ENCODE measurements at regions not wholly inside any gene's neighbourhood (a gene's known extent, or its start where the extent isn't known, plus 50 kb on each side); places are given as distances from the start of the nearest gene placed in this dataset.
A peak's percentile ranks its signal among the peaks of the same experiment; 100 is the strongest.

GRCh38 chr14:100653409-100653808 is 66.2 kb upstream of the BEGAIN start:
- H3K27me3 Mint-ChIP-seq (ENCODE audit: low read depth): peaks cover 20% of the 10 kb centered on the region
- no peaks in the 10 kb centered on the region for H3K4me1 Mint-ChIP-seq (ENCODE audit: low read depth)
- no peak overlapping the region for H3K27ac Mint-ChIP-seq
- H3K36me3 Mint-ChIP-seq (ENCODE audit: low read depth): no peaks in the 10 kb centered on the region
- H3K9me3 Mint-ChIP-seq: no peaks in the 10 kb centered on the region
- H3K4me3 Mint-ChIP-seq: no peak overlapping the region
- no peak for DNase-seq (ENCODE audit: low spot score)

- Mint-ChIP-seq H3K9me3 (no peaks in the 10 kb centered on the region), H3K36me3 (ENCODE audit: low read depth) (no peaks in the 10 kb centered on the region), H3K27me3 (ENCODE audit: low read depth) (peaks cover 18% of the 10 kb centered on the region), H3K27ac (no peak overlapping the region), H3K4me1 (ENCODE audit: low read depth) (no peaks in the 10 kb centered on the region), H3K4me3 (no peak overlapping the region)
- DNase-seq (ENCODE audit: low spot score): no peak
These were observed 67.0 kb upstream of the BEGAIN start for GRCh38 chr14:100654025-100654813.

- Mint-ChIP-seq H3K4me1 (ENCODE audit: low read depth) (no peaks in the 10 kb centered on the region), H3K36me3 (ENCODE audit: low read depth) (no peaks in the 10 kb centered on the region), H3K27me3 (ENCODE audit: low read depth) (peaks cover 18% of the 10 kb centered on the region), H3K9me3 (no peaks in the 10 kb centered on the region), H3K27ac (no peak overlapping the region), H3K4me3 (no peak overlapping the region)
- no peak for DNase-seq (ENCODE audit: low spot score)
These were observed 67.9 kb upstream of the BEGAIN start for GRCh38 chr14:100654814-100655740.

GRCh38 chr14:100655741-100656085 is 68.5 kb upstream of the BEGAIN start:
- Mint-ChIP-seq H3K36me3 (ENCODE audit: low read depth) (no peaks in the 10 kb centered on the region), H3K27me3 (ENCODE audit: low read depth) (peaks cover 18% of the 10 kb centered on the region), H3K4me3 (no peak overlapping the region), H3K4me1 (ENCODE audit: low read depth) (no peaks in the 10 kb centered on the region), H3K27ac (no peak overlapping the region), H3K9me3 (no peaks in the 10 kb centered on the region)
- no peak for DNase-seq (ENCODE audit: low spot score)

GRCh38 chr14:100656996-100657395 is 69.7 kb upstream of the DLK1 start:
- no peaks in the 10 kb centered on the region for H3K9me3 Mint-ChIP-seq

GRCh38 chr14:100657780-100658179 is 68.9 kb upstream of the DLK1 start:
- Mint-ChIP-seq H3K4me1 (ENCODE audit: low read depth) (peaks cover 1% of the 10 kb centered on the region), H3K9me3 (no peaks in the 10 kb centered on the region), H3K4me3 (no peak overlapping the region), H3K27ac (no peak overlapping the region), H3K36me3 (ENCODE audit: low read depth) (no peaks in the 10 kb centered on the region), H3K27me3 (ENCODE audit: low read depth) (peaks cover 12% of the 10 kb centered on the region)
- DNase-seq (ENCODE audit: low spot score): no peak

More at GRCh38 chr14:100656996-100657395, 69.7 kb upstream of the DLK1 start:
- no peak overlapping the region for H3K27ac Mint-ChIP-seq
- H3K36me3 Mint-ChIP-seq (ENCODE audit: low read depth): no peaks in the 10 kb centered on the region
- peaks cover 12% of the 10 kb centered on the region for H3K27me3 Mint-ChIP-seq (ENCODE audit: low read depth)
- H3K4me1 Mint-ChIP-seq (ENCODE audit: low read depth): no peaks in the 10 kb centered on the region
- no peak for DNase-seq (ENCODE audit: low spot score)
- no peak overlapping the region for H3K4me3 Mint-ChIP-seq

- Mint-ChIP-seq H3K27me3 (ENCODE audit: low read depth) (peaks cover 12% of the 10 kb centered on the region), H3K4me3 (no peak overlapping the region), H3K36me3 (ENCODE audit: low read depth) (no peaks in the 10 kb centered on the region), H3K9me3 (no peaks in the 10 kb centered on the region), H3K4me1 (ENCODE audit: low read depth) (peaks cover 5% of the 10 kb centered on the region), H3K27ac (no peak overlapping the region)
- no peak for DNase-seq (ENCODE audit: low spot score)
These were observed 68.4 kb upstream of the DLK1 start for GRCh38 chr14:100658181-100658886.

- Mint-ChIP-seq H3K9me3 (no peaks in the 10 kb centered on the region), H3K4me1 (ENCODE audit: low read depth) (peaks cover 5% of the 10 kb centered on the region), H3K27me3 (ENCODE audit: low read depth) (peaks cover 9% of the 10 kb centered on the region), H3K36me3 (ENCODE audit: low read depth) (no peaks in the 10 kb centered on the region), H3K4me3 (no peak overlapping the region), H3K27ac (no peak overlapping the region)
- DNase-seq (ENCODE audit: low spot score): no peak
These were observed 67.2 kb upstream of the DLK1 start for GRCh38 chr14:100659345-100660001.

GRCh38 chr14:100660498-100660881 is 66.2 kb upstream of the DLK1 start:
- no peak overlapping the region for H3K4me3 Mint-ChIP-seq
- H3K27ac Mint-ChIP-seq: no peak overlapping the region

GRCh38 chr14:100660882-100661635 is 65.6 kb upstream of the DLK1 start:
- Mint-ChIP-seq H3K4me3 (no peak overlapping the region), H3K27ac (no peak overlapping the region), H3K36me3 (ENCODE audit: low read depth) (no peaks in the 10 kb centered on the region), H3K4me1 (ENCODE audit: low read depth) (peaks cover 5% of the 10 kb centered on the region), H3K9me3 (no peaks in the 10 kb centered on the region), H3K27me3 (ENCODE audit: low read depth) (peaks cover 2% of the 10 kb centered on the region)
- no peak for DNase-seq (ENCODE audit: low spot score)

More at GRCh38 chr14:100660498-100660881, 66.2 kb upstream of the DLK1 start:
- H3K27me3 Mint-ChIP-seq (ENCODE audit: low read depth): peaks cover 7% of the 10 kb centered on the region
- no peaks in the 10 kb centered on the region for H3K9me3 Mint-ChIP-seq
- DNase-seq (ENCODE audit: low spot score): no peak
- H3K4me1 Mint-ChIP-seq (ENCODE audit: low read depth): peaks cover 5% of the 10 kb centered on the region
- no peaks in the 10 kb centered on the region for H3K36me3 Mint-ChIP-seq (ENCODE audit: low read depth)

GRCh38 chr14:100662879-100663760 is 63.6 kb upstream of the DLK1 start:
- no peak overlapping the region for H3K4me3 Mint-ChIP-seq
- H3K36me3 Mint-ChIP-seq (ENCODE audit: low read depth): no peaks in the 10 kb centered on the region
- H3K9me3 Mint-ChIP-seq: no peaks in the 10 kb centered on the region
- peaks cover 5% of the 10 kb centered on the region for H3K4me1 Mint-ChIP-seq (ENCODE audit: low read depth)
- DNase-seq (ENCODE audit: low spot score): peak; percentile 35
- peak overlapping the region; percentile 72 for H3K27ac Mint-ChIP-seq
- H3K27me3 Mint-ChIP-seq (ENCODE audit: low read depth): peaks cover 4% of the 10 kb centered on the region

- Mint-ChIP-seq H3K4me3 (no peak overlapping the region), H3K27ac (no peak overlapping the region), H3K9me3 (no peaks in the 10 kb centered on the region), H3K4me1 (ENCODE audit: low read depth) (peaks cover 5% of the 10 kb centered on the region), H3K36me3 (ENCODE audit: low read depth) (no peaks in the 10 kb centered on the region), H3K27me3 (ENCODE audit: low read depth) (peaks cover 4% of the 10 kb centered on the region)
- no peak for DNase-seq (ENCODE audit: low spot score)
These were observed 63.0 kb upstream of the DLK1 start for GRCh38 chr14:100663761-100664052.
